ENCODE measurements at regions not wholly inside any gene's neighbourhood (a gene's known extent, or its start where the extent isn't known, plus 50 kb on each side); places are given as distances from the start of the nearest gene placed in this dataset.

DNA sequence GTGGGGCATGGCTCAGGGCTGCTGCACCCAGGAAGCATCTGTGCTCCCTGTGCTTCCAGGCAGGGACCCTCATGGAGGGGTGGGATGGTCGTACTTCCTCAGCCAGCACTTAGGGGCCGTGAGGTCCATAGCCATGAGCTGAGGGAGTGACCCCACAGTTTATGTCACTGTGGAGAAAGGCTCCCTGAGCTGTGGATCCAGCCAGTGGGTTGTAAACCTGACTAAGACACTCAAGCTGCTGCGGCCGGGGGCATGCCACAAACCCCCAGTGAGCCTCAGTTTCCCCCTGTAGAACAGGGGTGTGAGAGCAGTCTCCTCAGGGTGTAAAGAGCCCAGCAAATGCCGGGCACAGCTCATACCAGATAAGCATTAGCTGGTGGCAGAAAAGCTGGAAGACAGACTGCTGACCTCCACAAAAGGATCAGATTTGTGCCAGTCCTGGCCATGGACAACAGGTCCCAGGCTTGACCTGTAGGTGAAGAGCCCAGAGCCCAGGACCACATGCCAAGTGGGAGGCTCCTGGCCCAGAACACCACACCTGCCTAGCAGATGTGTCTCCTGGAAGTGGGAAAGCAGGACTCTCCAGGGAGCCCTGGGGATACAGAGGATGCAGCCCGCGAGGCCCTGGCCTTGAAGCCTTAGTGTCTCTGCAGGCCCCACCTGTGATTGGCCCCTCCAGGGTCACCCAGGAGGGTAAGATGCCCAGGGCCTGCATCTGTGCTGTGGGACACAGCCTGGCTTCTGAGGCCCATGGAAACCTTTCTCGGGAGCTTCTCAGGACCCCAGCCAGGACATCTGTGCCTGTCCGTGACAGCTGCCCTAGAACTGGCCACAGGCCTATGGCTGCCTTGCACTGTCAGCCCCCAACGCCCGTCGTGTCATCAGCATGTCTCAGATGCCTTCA, 78.1 kb upstream of the RET start:
- no peak overlapping the region for H3K4me3 Mint-ChIP-seq
- no peak overlapping the region for H3K27ac ChIP-seq (ENCODE audit: low read depth, low read length)
- ChIA-PET CTCF (no interaction called here), POLR2A (no interaction called here)
- no peak overlapping the region for H3K4me3 ChIP-seq (ENCODE audit: low read length)
- H3K27ac Mint-ChIP-seq: no peak overlapping the region
- no peaks in the 10 kb centered on the region for H3K4me1 ChIP-seq (ENCODE audit: control insufficient read depth in 2 of 2, insufficient read depth in 2 of 2, low read length in 2 of 2)
- H3K27me3 Mint-ChIP-seq: peaks cover 0 to 7% (median 0%) of the 10 kb centered on the region in 5 donors
- H3K4me1 Mint-ChIP-seq: no peaks in the 10 kb centered on the region
- H3K36me3 ChIP-seq (ENCODE audit: control insufficient read depth in 2 of 3, insufficient read depth in 3 of 3, low read length in 3 of 3): no peaks in the 10 kb centered on the region
- DNase-seq: no peak
- H3K9me3 ChIP-seq (ENCODE audit: control insufficient read depth in 2 of 3, low read length in 3 of 3): no peaks in the 10 kb centered on the region
- no peaks in the 10 kb centered on the region for H3K27me3 ChIP-seq (ENCODE audit: control insufficient read depth in 2 of 2, insufficient read depth in 2 of 2, low read length in 2 of 2)
- no peaks in the 10 kb centered on the region for H3K36me3 Mint-ChIP-seq
- ATAC-seq: no peak
- no peaks in the 10 kb centered on the region for H3K9me3 Mint-ChIP-seq
- intact Hi-C loops (cut with micrococcal nuclease): no loop called here

DNA sequence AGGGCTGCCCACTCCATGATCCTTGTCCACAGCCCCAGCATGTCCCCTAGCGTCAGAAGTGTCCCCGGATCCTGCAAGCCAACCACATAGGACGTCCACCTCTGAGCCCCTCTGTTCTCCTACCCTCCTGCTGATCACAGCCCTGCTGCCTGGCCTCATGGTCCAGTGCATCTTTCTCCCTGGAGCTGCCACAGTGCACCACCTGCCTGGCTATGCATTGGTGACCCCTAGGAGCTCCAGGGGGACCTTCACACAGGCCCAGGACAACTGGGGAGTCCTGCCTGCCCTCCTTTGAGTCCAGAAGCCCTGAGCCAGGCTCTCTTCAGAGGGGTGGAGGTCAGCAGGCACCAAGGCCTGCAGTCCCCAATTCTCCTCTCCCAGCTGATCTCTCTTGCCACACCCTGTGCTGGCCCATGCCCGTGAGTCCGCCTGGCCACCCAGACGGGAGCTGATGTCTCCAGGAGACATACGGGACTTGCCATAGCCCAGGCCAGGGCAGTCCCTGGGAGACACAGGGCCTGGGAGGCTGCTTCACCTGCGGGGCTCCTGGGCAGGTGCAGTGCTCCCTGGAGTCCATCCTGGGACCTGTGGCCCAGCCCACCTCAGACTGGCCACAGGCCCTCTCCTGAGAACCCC, 77.4 kb upstream of the RET start:
- POLR2A ChIA-PET: no interaction called here
- Histone ChIP-seq H3K9me3 (ENCODE audit: control insufficient read depth in 2 of 3, low read length in 3 of 3) (no peaks in the 10 kb centered on the region), H3K27ac (ENCODE audit: low read depth, low read length) (no peak overlapping the region), H3K4me1 (ENCODE audit: control insufficient read depth in 2 of 2, insufficient read depth in 2 of 2, low read length in 2 of 2) (no peaks in the 10 kb centered on the region), H3K4me3 (ENCODE audit: low read length) (no peak overlapping the region), H3K27me3 (ENCODE audit: control insufficient read depth in 2 of 2, insufficient read depth in 2 of 2, low read length in 2 of 2) (no peaks in the 10 kb centered on the region), H3K36me3 (ENCODE audit: control insufficient read depth in 2 of 3, insufficient read depth in 3 of 3, low read length in 3 of 3) (no peaks in the 10 kb centered on the region)
- no peak for DNase-seq
- H3K9me3 Mint-ChIP-seq: no peaks in the 10 kb centered on the region
- H3K4me1 Mint-ChIP-seq: no peaks in the 10 kb centered on the region
- no peak overlapping the region for H3K4me3 Mint-ChIP-seq
- H3K27me3 Mint-ChIP-seq: peaks cover 0 to 13% (median 0%) of the 10 kb centered on the region in 5 donors
- H3K36me3 Mint-ChIP-seq: no peaks in the 10 kb centered on the region
- no peak overlapping the region for H3K27ac Mint-ChIP-seq
- intact Hi-C loops (cut with micrococcal nuclease): no loop called here
- no peak for ATAC-seq
- CTCF ChIA-PET: no interaction called here

DNA sequence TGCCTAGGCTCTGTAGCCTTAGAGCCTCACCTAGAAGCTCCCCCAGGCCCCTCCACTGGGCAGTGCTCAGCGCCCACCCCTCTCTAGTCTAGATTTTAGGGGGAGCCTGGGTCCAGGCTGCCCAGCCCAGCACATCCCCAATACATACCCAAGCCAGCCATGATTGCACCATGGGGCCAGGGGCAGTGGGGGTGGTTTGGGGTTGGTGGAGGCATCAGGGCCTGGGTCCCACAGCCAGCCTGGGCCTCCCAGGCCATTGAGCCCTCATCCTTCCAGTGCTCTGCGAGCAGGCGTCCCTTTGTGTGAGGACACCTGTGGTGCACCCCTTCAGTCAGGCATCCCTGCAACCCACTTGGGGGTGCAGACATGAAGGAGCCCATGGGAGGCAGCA, 76.9 kb upstream of the RET start:
- ChIA-PET POLR2A (no interaction called here), CTCF (no interaction called here)
- no peak overlapping the region for H3K4me3 ChIP-seq (ENCODE audit: low read length)
- no peaks in the 10 kb centered on the region for H3K4me1 ChIP-seq (ENCODE audit: control insufficient read depth in 2 of 2, insufficient read depth in 2 of 2, low read length in 2 of 2)
- intact Hi-C loops (cut with micrococcal nuclease): no loop called here
- no peak overlapping the region for H3K27ac ChIP-seq (ENCODE audit: low read depth, low read length)
- H3K27ac Mint-ChIP-seq: no peak overlapping the region
- DNase-seq (no peak), ATAC-seq (no peak)
- no peaks in the 10 kb centered on the region for H3K4me1 Mint-ChIP-seq
- peaks cover 0 to 13% (median 2%) of the 10 kb centered on the region in 5 donors for H3K27me3 Mint-ChIP-seq
- no peaks in the 10 kb centered on the region for H3K36me3 ChIP-seq (ENCODE audit: control insufficient read depth in 2 of 3, insufficient read depth in 3 of 3, low read length in 3 of 3)
- H3K9me3 ChIP-seq (ENCODE audit: control insufficient read depth in 2 of 3, low read length in 3 of 3): no peaks in the 10 kb centered on the region
- no peak overlapping the region for H3K4me3 Mint-ChIP-seq
- H3K9me3 Mint-ChIP-seq: no peaks in the 10 kb centered on the region
- H3K27me3 ChIP-seq (ENCODE audit: control insufficient read depth in 2 of 2, insufficient read depth in 2 of 2, low read length in 2 of 2): no peaks in the 10 kb centered on the region
- H3K36me3 Mint-ChIP-seq: no peaks in the 10 kb centered on the region

DNA sequence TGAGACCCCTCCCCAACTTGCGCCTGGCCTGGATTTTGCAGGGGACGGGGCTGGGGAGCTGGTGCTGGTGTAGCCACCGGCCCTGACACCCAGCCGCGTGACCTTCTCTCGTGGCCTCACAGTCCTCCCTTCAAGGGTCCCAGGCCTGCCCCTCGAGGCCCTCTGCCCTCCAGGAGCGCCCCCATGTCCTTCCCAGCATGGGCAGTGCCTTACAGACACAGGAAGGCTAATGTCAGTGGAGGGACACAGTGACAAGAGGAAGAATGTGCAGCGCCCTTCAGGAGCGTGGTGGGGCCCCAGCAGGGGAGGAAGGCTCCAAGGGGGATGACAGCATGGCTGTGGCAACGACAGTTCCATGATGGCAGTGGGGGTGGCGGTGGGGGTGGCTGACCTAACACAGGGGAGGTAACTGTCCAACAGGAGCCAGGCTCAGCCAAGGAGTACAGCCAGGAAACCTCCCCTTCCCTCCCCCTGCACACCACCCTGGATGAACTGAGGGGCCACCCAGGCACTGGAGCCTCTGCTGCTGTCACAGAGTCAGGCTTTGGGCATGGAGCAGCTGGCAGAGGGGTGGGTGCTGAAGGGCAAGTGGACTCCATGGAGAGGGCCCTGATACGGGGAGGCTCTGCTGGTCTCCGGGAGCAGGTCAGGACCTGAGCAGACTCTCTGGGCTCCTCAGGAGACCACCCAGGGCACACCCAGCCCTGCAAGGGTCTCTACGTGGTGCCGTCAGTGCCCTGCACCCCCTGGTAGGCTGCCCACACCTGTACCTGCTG, 76.0 kb upstream of the RET start:
- no peaks in the 10 kb centered on the region for H3K36me3 Mint-ChIP-seq
- H3K4me1 ChIP-seq (ENCODE audit: control insufficient read depth in 2 of 2, insufficient read depth in 2 of 2, low read length in 2 of 2): no peaks in the 10 kb centered on the region
- ATAC-seq: no peak
- H3K27me3 Mint-ChIP-seq: peaks cover 0 to 13% (median 3%) of the 10 kb centered on the region in 5 donors
- H3K27ac Mint-ChIP-seq: no peak overlapping the region
- no peak overlapping the region for H3K4me3 ChIP-seq (ENCODE audit: low read length)
- H3K27ac ChIP-seq (ENCODE audit: low read depth, low read length): no peak overlapping the region
- POLR2A ChIA-PET: no interaction called here
- H3K9me3 ChIP-seq (ENCODE audit: control insufficient read depth in 2 of 3, low read length in 3 of 3): no peaks in the 10 kb centered on the region
- H3K9me3 Mint-ChIP-seq: no peaks in the 10 kb centered on the region
- H3K27me3 ChIP-seq (ENCODE audit: control insufficient read depth in 2 of 2, insufficient read depth in 2 of 2, low read length in 2 of 2): no peaks in the 10 kb centered on the region
- CTCF ChIA-PET: no interaction called here
- no peak for DNase-seq
- H3K36me3 ChIP-seq (ENCODE audit: control insufficient read depth in 2 of 3, insufficient read depth in 3 of 3, low read length in 3 of 3): no peaks in the 10 kb centered on the region
- H3K4me3 Mint-ChIP-seq: no peak overlapping the region
- no peaks in the 10 kb centered on the region for H3K4me1 Mint-ChIP-seq
- intact Hi-C loops (cut with micrococcal nuclease): no loop called here

DNA sequence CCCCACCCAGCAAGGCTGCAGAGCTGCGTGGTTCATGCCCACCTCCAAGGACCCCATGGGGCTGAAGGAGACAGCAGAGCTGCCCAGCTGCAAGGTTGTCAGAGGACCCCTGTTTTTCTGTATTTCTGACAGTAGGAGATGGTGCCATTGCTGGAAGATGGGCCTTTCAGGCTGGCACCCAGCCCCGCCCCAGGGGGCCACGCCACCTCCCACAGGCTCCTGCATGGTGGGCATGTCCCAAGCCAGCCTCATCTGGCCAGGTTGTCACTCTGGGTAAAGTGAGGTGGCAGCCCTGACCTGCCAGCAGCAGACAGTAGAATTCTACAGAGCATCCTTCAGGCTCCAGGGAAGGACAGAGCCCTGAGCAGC, 75.5 kb upstream of the RET start:
- Histone ChIP-seq H3K4me1 (ENCODE audit: control insufficient read depth in 2 of 2, insufficient read depth in 2 of 2, low read length in 2 of 2) (no peaks in the 10 kb centered on the region), H3K36me3 (ENCODE audit: control insufficient read depth in 2 of 3, insufficient read depth in 3 of 3, low read length in 3 of 3) (no peaks in the 10 kb centered on the region), H3K9me3 (ENCODE audit: control insufficient read depth in 2 of 3, low read length in 3 of 3) (no peaks in the 10 kb centered on the region), H3K27me3 (ENCODE audit: control insufficient read depth in 2 of 2, insufficient read depth in 2 of 2, low read length in 2 of 2) (no peaks in the 10 kb centered on the region), H3K27ac (ENCODE audit: low read depth, low read length) (no peak overlapping the region), H3K4me3 (ENCODE audit: low read length) (no peak overlapping the region)
- ATAC-seq: no peak
- no peak for DNase-seq
- Mint-ChIP-seq H3K4me3 (no peak overlapping the region), H3K27me3 (peaks cover 0 to 18% (median 4%) of the 10 kb centered on the region in 5 donors), H3K36me3 (no peaks in the 10 kb centered on the region), H3K27ac (no peak overlapping the region), H3K9me3 (no peaks in the 10 kb centered on the region), H3K4me1 (no peaks in the 10 kb centered on the region)
- intact Hi-C loops (cut with micrococcal nuclease): no loop called here
- ChIA-PET POLR2A (no interaction called here), CTCF (no interaction called here)

DNA sequence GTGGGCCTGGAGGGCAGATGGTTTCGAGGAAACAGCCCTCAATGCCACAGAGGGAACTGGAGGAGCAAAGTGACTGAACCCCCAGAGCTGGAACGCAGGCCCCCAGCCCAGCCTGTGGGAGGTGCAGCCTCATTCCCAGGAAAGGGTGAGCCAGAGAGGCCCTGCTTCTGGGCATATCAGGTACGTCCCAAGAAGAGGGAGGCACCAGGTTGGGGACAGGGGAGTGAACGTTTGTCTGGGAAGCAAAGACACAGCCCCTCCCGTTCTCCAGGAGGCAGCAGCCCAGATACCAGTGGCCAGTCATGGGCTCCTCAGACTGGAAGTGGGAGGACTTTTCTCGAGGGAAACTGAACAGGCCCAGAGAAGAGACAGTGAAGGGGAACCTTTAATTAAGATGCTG, 74.3 kb upstream of the RET start:
- no peak for DNase-seq
- CTCF ChIA-PET: no interaction called here
- no peaks in the 10 kb centered on the region for H3K4me1 Mint-ChIP-seq

More for the DNA sequence above, 74.3 kb upstream of the RET start:
- Histone ChIP-seq H3K27ac (ENCODE audit: low read depth, low read length) (no peak overlapping the region), H3K9me3 (ENCODE audit: control insufficient read depth in 2 of 3, low read length in 3 of 3) (no peaks in the 10 kb centered on the region), H3K27me3 (ENCODE audit: control insufficient read depth in 2 of 2, insufficient read depth in 2 of 2, low read length in 2 of 2) (no peaks in the 10 kb centered on the region), H3K36me3 (ENCODE audit: control insufficient read depth in 2 of 3, insufficient read depth in 3 of 3, low read length in 3 of 3) (no peaks in the 10 kb centered on the region), H3K4me1 (ENCODE audit: control insufficient read depth in 2 of 2, insufficient read depth in 2 of 2, low read length in 2 of 2) (no peaks in the 10 kb centered on the region), H3K4me3 (ENCODE audit: low read length) (no peak overlapping the region)
- intact Hi-C loops (cut with micrococcal nuclease): no loop called here
- no peak overlapping the region for H3K4me3 Mint-ChIP-seq
- ATAC-seq: no peak
- peaks cover 0 to 23% (median 8%) of the 10 kb centered on the region in 5 donors for H3K27me3 Mint-ChIP-seq
- POLR2A ChIA-PET: no interaction called here
- H3K9me3 Mint-ChIP-seq: no peaks in the 10 kb centered on the region
- H3K27ac Mint-ChIP-seq: no peak overlapping the region
- no peaks in the 10 kb centered on the region for H3K36me3 Mint-ChIP-seq
